Prostate gland (tissue), 2 donors: ENCODE measurements at regions not wholly inside any gene's neighbourhood (a gene's known extent, or its start where the extent isn't known, plus 50 kb on each side); places are given as distances from the start of the nearest gene placed in this dataset.

ENCODE experiments used
- DNase-seq: peaks from one replicate; pipeline ENCODE4 v3.0.0-alpha.2; 2019; ENCODE audit warnings: low spot score
- H3K27ac ChIP-seq, 2 donors: fragments of 200-600 bp; sonication (generic); 2 replicates each; pipeline ENCODE4 v1.5.1; 2017 to 2019
- H3K27me3 ChIP-seq: fragments of 200-600 bp; sonication (generic); replicated peaks from 2 replicates; pipeline ENCODE4 v1.5.1; 2019; ENCODE audit not compliant: insufficient read depth
- H3K36me3 ChIP-seq, 2 donors: fragments of 200-600 bp; sonication (generic); 1 replicate in 1 of 2; 2 replicates in 1 of 2; pipeline versions ENCODE4 v1.5.1 to v1.8.1; 2017 to 2019
- H3K4me1 ChIP-seq: fragments of 200-600 bp; sonication (generic); replicated peaks from 2 replicates; pipeline ENCODE4 v1.5.1; 2019
- H3K4me3 ChIP-seq, 2 donors: fragments of 200-600 bp; sonication (generic); 2 replicates each; pipeline ENCODE4 v1.5.1; 2017 to 2019
- H3K9me3 ChIP-seq: fragments of 200-600 bp; sonication (generic); 2 replicates; pipeline ENCODE4 v1.5.1; 2017
- CTCF ChIP-seq, 4 experiments: fragments of 200-600 bp in 2 of 4; fragments of 450-650 bp in 2 of 4; sonication (generic) in 2 of 4; IDR thresholded peaks; 1 replicate in 3 of 4; 2 replicates in 1 of 4; pipeline ENCODE4 v1.5.1; 2016 to 2019; ENCODE audit warnings: antibody characterized with exemption in 4 of 4, mild to moderate bottlenecking in 2 of 4, moderate library complexity in 2 of 4
- POLR2A ChIP-seq: fragments of 450-650 bp; IDR thresholded peaks from one replicate; pipeline ENCODE4 v1.6.1; 2016; ENCODE audit warnings: antibody characterized with exemption, mild to moderate bottlenecking
- POLR2AphosphoS5 ChIP-seq: sonication (generic); formaldehyde crosslinking; IDR thresholded peaks from one replicate; pipeline ENCODE4 v1.6.1; 2017; ENCODE audit warnings: antibody characterized with exemption
- WGBS: methylation state at CpG from one replicate; pipeline ENCODE4 v1.1.5; 2018; 5-methylcytosine and 5-hydroxymethylcytosine counted together
- intact Hi-C: fragments of 100-400 bp; cut with DNase I; formaldehyde crosslinking; loops from one replicate; pipeline ENCODE4 v1.14.2; 2022

- 100% methylated on average over 2 of the region's 3 CpGs for WGBS
Observed at GRCh38 chr10:81570349-81570748, 304.6 kb upstream of the NRG3 start.

GRCh38 chr10:81570878-81571794 lies 303.9 kb upstream of the NRG3 start:
- no peak for TF ChIP-seq CTCF (IDR thresholded peaks at IDR 0.05)
- TF ChIP-seq POLR2A, result no peak
- no peak for TF ChIP-seq POLR2AphosphoS5
- intact Hi-C loops, result no loop called here
- Histone ChIP-seq H3K4me1 (no peaks in the 10 kb centered on the region), H3K9me3 (no peaks in the 10 kb centered on the region), H3K27ac (no peak overlapping the region), H3K36me3 (no peaks in the 10 kb centered on the region), H3K4me3 (no peak overlapping the region), H3K27me3 (no peaks in the 10 kb centered on the region)
- DNase-seq, result no peak
- WGBS, result 89% methylated on average over 21 of the region's 21 CpGs

More at GRCh38 chr10:81570349-81570748, 304.6 kb upstream of the NRG3 start:
- no peak for TF ChIP-seq POLR2A
- TF ChIP-seq POLR2AphosphoS5, result no peak
- TF ChIP-seq CTCF (IDR thresholded peaks at IDR 0.05), result no peak
- no peaks in the 10 kb centered on the region for H3K4me1 ChIP-seq
- H3K9me3 ChIP-seq, result no peaks in the 10 kb centered on the region
- no peak overlapping the region for H3K4me3 ChIP-seq
- intact Hi-C loops, result no loop called here
- H3K27me3 ChIP-seq, result no peaks in the 10 kb centered on the region
- DNase-seq, result no peak
- H3K27ac ChIP-seq, result no peak overlapping the region
- H3K36me3 ChIP-seq, result no peaks in the 10 kb centered on the region

GRCh38 chr10:81575036-81575435 lies 300.0 kb upstream of the NRG3 start:
- no peaks in the 10 kb centered on the region for H3K4me1 ChIP-seq
- H3K27me3 ChIP-seq, result no peaks in the 10 kb centered on the region
- no peak for DNase-seq
- H3K4me3 ChIP-seq, result no peak overlapping the region
- no peaks in the 10 kb centered on the region for H3K9me3 ChIP-seq
- intact Hi-C loops, result no loop called here
- H3K36me3 ChIP-seq, result no peaks in the 10 kb centered on the region
- 45% methylated on average over 3 of the region's 3 CpGs for WGBS
- TF ChIP-seq POLR2A (no peak), CTCF (IDR thresholded peaks at IDR 0.05) (no peak), POLR2AphosphoS5 (no peak)
- no peak overlapping the region for H3K27ac ChIP-seq

GRCh38 chr10:81576336-81576735 lies 298.7 kb upstream of the NRG3 start:
- intact Hi-C loops, result no loop called here
- H3K9me3 ChIP-seq, result no peaks in the 10 kb centered on the region
- no peaks in the 10 kb centered on the region for H3K27me3 ChIP-seq
- no peak overlapping the region for H3K4me3 ChIP-seq
- DNase-seq, result no peak
- no peak for TF ChIP-seq CTCF (IDR thresholded peaks at IDR 0.05)
- TF ChIP-seq POLR2AphosphoS5, result no peak
- TF ChIP-seq POLR2A, result no peak
- no peak overlapping the region for H3K27ac ChIP-seq
- 88% methylated on average over 2 of the region's 2 CpGs for WGBS
- H3K36me3 ChIP-seq, result no peaks in the 10 kb centered on the region
- H3K4me1 ChIP-seq, result no peaks in the 10 kb centered on the region

GRCh38 chr10:81594991-81595390 lies 280.0 kb upstream of the NRG3 start:
- intact Hi-C loops, result no loop called here
- Histone ChIP-seq H3K36me3 (no peaks in the 10 kb centered on the region), H3K4me3 (no peak overlapping the region), H3K4me1 (no peaks in the 10 kb centered on the region), H3K27me3 (no peaks in the 10 kb centered on the region), H3K9me3 (no peaks in the 10 kb centered on the region), H3K27ac (no peak overlapping the region)
- DNase-seq, result no peak
- TF ChIP-seq POLR2AphosphoS5 (no peak), POLR2A (no peak), CTCF (IDR thresholded peaks at IDR 0.05) (no peak)
- WGBS, result 97% methylated on average over 1 of the region's 1 CpG
